ENCODE measurements at regions not wholly inside any gene's neighbourhood (a gene's known extent, or its start where the extent isn't known, plus 50 kb on each side); places are given as distances from the start of the nearest gene placed in this dataset.
"Not testable (repeated sequence)": the region's sequence is repeated elsewhere in the genome, so short reads cannot be mapped to it uniquely, and the experiment has no call there.

DNA sequence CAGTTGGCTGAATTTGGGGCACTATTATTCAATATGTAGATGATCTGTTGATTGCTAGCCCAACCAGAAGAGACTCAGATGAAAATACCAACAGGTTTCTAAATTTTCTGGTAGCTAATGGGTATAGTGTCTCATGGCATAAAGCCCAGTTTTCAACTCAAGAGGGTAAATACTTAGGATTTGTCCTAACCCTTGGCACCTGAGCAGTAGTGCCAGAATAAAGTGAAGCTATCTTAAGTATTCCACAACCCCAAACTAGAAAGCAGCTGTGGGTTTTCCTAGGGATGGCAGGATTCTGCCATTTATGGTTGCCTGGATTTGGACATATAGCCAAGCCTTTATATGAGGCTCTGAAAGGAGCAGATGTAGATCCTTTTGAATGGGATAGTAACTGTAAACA lies 119.0 kb downstream of the AGTR2 start:
- no peak for DNase-seq (ENCODE audit: low read depth in 4 of 4, low spot score in 3 of 4)

DNA sequence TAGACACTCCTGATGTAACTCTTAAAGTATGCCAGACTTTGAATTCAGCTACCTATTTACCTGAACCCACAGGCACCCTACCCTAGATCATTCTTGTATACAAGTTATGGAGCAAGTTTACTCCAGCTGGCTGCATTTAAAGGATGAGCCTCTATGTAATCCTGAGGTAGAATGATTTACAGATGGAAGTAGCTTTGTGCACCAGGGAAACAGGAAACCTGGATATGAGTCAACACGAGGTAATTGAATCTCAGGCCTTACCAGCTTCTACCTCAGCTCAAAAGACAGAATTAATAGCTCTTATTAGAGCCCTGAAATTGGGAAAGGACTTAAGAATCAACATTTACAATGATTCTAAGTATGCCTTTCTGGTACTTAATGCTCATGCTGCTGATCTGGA lies 119.8 kb downstream of the AGTR2 start:
- no peak for DNase-seq (ENCODE audit: low read depth in 4 of 4, low spot score in 3 of 4)

DNA sequence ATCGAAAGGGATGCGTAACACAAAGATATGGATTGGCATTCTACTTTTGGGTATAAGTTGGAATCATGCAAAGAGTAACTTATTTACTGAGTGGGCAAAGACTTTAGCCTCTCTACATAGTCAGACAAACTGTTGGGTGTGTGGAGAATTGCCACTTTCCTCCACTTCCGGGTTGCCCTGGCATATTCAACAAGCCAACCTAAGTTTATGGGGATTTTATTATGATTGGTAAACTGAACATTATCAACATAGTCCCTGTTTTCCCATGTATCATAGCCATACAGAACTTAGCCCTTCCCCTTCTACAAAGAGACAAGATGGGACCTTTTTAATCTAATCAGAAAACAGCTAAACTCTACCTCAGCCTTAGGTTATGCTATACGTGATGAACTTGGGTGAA lies 121.6 kb downstream of the AGTR2 start:
- DNase-seq (ENCODE audit: low read depth in 4 of 4, low spot score in 3 of 4), result no peak

DNA sequence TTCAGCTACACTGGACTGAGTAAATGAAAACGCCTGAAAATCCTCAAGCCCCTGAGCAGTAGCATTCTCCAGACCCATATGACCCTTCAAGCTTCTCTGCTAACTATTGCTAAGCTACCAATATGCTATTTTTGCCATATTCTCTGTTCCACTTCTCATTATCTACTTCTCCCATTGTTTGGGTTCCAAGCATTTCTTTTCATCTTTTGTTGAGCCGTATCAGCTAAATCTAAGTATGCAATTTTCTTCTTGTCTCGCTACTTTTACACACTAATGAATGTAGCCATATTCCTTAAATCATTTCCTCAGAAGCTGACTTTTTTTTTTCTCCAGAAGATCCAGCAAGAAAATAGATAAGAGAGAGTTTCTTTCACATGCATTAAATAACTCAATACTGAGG lies 128.4 kb downstream of the AGTR2 start:
- DNase-seq (ENCODE audit: low read depth in 4 of 4, low spot score in 3 of 4), result no peak

DNA sequence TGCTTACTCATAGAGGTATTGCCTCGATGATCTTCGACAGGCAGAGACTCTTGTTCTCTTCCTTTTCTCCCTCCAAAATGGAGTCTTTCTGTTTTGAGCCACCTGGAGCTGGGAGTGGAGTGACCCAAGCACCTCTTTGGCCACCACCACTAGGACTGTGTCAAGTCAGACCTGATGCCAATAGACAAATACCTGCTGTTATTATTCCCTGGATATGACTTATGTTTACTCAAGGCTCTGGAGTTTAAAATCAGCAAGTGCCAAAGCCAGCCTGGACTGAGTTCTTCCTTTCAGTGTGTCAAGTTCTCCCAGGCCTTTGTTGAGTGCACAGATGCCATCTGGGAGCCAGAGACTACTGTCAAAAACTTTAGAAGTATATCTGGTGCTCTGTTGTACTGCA lies 130.2 kb upstream of the SLC6A14 start:
- DNase-seq (ENCODE audit: low read depth in 4 of 4, low spot score in 3 of 4), result no peak

DNA sequence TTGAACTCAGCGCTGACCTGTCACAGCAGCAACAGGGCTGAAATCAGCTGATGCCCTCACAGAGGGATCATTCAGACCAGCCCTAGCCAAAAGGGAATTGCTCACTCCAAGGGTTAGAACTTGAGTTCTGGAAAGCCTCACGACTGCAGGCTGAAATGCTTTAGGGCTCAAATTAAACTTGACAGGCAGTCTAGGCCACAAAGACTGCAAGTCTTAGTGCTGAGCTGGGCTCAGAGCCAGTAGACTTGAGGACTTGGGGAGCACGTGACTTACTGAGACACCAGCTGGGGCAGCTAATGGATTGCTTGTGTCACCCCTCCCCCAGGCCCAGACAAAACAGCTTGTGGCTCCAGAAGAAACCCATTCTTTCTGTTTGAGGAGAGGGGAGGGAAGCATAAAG lies 119.0 kb upstream of the SLC6A14 start:
- DNase-seq (ENCODE audit: low read depth in 4 of 4, low spot score in 3 of 4), result peak; percentile 31 to 51 (median 42)

DNA sequence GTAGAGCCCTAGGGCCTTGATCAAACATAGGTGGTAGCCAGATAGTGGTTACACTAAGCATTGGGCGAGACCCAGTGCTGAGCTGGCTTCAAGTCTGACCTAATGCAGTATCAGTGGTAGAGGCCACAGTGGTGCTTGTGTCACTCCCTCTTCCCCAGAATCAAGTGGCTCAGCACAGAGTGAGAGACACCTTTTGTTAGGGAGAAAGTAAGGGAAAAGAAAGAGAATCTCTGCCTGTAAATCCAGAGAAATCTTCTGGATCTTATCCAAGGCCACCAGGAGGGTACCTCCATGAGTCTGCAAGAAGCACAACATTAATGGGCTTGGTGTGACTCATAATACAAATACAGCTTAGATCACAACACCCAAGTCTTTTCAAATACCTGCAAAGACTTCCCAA lies 117.7 kb upstream of the SLC6A14 start:
- DNase-seq (ENCODE audit: low read depth in 4 of 4, low spot score in 3 of 4), result no peak

DNA sequence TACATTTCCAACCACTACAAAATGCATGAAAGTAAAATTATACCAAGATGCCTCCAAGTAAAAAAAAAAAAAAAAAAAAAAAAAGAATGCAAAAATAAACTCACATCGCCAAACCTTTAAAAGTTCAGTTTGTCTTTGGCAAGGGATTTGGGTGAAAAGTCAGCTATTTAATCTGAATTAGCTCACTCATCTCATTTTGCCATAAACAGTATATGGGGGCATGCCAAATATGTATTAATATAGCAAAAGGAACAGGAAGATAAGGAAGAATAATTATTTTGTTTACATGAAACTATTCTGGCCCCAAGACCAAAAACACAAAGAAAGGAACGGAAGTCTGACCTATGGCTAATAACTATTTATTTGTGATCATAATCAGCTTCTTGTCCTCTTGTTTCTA lies 114.7 kb upstream of the SLC6A14 start:
- DNase-seq (ENCODE audit: low read depth in 4 of 4, low spot score in 3 of 4), result peak in 2 of 4 donors; percentile 9 to 10

DNA sequence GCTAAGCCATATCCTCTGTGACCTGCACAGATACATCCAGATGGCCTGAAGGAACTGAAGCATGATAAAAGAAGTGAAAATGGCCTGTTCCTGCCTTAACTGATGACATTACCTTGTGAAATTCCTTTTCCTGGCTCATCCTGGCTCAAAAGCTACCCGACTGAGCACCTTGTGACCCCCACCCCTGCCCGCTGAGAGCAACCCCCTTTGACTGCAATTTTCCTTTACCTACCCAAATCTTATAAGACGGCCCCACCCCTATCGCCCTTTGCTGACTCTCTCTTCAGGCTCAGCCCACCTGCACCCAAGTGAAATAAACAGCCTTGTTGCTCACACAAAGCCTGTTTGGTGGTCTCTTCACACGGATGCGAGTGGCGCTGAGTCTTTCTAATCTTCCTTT lies 104.4 kb upstream of the SLC6A14 start:
- not testable (repeated sequence) for DNase-seq (ENCODE audit: low read depth in 4 of 4, low spot score in 3 of 4)

DNA sequence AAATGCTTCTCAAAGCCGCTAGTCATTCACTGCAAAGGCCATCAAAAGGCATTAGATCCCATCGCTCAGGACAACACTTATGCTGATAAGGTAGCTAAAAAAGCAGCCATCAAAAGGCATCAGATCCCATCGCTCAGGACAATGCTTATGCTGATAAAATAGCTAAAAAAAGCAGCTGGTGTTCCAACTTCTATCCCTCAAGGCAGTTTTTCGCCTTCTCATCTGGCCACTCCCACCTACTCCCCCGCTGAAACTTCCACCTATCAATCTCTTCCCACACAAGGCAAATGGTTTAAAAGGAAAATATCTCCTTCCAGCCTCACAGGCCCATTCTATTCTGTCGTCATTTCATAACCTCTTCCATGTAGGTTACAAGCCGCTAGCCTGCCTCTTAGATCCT lies 101.6 kb upstream of the SLC6A14 start:
- DNase-seq (ENCODE audit: low read depth in 4 of 4, low spot score in 3 of 4), result not testable (repeated sequence)

DNA sequence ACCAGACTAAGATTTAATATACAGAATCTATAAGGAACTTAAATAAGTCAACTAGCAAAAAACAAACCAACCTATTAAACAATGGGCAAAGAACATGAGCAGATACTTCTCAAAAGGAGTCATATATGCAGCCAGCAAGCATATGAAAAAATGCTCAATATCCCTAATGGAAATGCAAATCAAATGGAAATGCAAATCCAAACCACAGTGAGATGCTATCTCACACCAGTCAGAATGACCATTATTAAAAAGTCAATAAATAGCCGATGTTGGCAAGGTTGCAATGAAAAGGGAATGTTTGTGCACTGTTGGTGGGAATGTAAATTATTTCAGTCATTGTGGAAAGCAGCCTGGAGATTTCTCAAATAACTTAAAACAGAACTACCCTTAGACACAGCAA lies 97.0 kb upstream of the SLC6A14 start:
- DNase-seq (ENCODE audit: low read depth in 4 of 4, low spot score in 3 of 4), result no peak

DNA sequence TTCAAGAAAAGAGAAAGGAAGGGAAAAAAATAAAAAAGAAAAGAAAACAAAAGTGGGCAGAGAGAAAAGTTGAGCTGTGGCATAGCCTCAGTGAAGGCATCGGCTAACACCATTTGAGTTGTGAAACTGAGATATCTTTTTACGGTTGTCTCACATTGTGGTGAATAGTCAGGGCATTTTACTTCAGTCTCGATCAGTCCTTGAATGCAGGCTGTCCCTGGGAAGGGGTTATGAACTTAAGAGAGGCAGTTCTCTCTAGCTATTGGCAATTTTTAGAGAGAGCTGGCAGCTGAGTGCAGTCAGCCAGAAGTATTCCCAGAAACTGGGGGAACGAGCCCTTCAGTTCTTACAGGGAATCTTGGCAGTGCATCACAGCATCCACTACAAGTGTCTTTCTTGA lies 93.5 kb upstream of the SLC6A14 start:
- DNase-seq (ENCODE audit: low read depth in 4 of 4, low spot score in 3 of 4), result no peak

DNA sequence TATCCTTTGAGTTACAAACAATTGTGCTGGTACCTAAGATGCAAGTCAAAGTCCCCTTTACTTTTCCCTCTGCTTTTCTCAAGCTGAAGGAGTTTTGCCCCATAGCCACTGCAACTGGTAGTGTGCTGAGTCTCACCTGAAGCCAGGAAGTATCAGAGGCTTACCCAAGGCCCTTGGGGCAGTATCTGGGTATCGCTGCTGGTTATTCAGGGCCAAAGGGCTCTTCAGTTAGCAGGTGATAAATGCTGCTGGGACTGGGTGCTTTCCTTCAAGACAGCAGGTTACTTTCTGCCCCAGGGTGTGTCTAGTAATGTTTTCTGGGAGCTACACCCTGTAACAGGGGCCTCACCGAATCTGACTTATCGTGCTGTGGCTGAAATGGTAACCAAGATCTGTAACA lies 90.4 kb upstream of the SLC6A14 start:
- no peak for DNase-seq (ENCODE audit: low read depth in 4 of 4, low spot score in 3 of 4)

DNA sequence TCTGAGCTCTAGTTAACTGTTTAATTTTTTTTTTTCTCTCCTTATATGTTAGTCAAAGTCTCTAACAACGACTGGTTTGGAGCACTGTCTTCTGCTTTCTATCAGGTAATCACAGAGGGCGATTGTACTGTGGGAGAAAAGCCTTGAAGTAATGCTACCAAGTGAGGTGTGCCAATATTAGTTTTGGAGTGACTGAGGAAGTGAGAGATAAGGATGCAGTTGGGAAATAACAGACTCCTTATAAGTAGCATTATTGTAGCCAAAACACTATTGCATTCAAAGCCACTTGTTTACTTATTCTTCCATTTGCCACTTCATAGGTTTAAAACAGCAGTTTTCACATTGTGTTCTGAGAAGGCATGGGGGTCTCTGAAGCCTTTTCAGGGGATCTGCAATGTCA lies 79.1 kb upstream of the SLC6A14 start:
- DNase-seq (ENCODE audit: low read depth in 4 of 4, low spot score in 3 of 4), result no peak

DNA sequence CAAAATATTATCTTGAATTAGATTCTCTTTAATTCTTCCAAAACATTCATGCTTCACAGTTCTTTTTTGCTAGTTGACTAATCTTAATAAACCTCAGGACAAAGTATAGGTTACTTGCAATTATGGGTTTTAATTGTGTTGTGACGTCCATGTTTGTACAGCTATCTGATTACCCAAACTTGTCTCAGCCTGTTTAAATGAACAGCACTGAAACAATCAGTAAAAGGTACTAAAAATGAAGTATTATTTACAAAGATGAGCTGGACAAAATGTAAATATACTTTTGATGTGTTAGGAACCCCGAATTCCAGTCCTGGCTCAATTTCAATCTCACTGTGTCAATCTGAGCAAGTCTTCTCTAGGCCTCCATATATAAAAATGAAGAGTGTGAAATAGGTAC lies 57.4 kb upstream of the SLC6A14 start:
- DNase-seq (ENCODE audit: low read depth in 4 of 4, low spot score in 3 of 4), result no peak

DNA sequence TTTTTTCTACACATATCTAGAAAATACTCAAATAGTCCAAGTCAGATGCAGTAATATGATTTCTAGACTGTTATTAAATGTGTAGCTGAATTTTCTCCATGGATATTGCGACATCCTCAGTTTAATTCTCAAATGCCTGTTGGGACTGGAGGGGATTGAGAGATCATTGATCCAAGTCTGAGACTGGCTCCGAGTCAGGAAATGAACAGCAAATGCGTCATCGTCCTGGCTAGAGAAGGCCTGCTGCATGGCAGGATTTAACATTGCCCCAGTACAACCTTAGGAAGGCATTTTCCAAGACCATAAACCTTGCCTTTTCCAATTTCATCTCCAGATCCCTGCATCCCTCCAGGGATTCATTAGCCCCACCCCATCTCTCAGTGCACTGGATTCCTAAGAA lies 56.6 kb upstream of the SLC6A14 start:
- DNase-seq (ENCODE audit: low read depth in 4 of 4, low spot score in 3 of 4), result no peak

DNA sequence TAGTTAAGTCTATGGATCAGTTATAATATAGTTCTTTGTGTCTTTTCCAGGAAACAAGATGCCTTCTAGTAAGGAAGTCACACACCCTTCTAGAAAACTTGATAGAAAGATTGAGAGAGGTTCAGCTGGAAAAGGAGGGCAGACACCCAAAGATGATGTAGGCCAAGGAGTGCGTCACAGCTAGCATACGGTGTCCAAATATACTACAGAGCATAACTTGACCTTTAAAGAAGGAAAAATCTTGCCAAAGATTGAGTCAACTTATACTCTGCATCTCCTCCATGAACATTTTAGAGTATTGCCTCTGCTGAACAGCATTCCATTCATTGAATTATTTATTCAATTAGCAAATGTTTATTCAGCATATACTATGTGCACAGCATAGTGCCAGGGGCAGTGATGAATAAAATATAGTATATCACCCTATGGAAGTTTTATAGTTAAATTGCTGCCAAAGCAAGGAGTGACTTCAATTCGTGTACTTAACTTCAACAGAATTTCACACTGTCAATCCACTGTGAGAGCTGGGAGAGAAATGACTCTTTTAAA lies 51.9 kb upstream of the SLC6A14 start:
- no peak for DNase-seq (ENCODE audit: low read depth in 4 of 4, low spot score in 3 of 4)

Measured in left renal pelvis (tissue), 4 donors.